SU-DHL-6 (cell line): ENCODE measurements at regions not wholly inside any gene's neighbourhood (a gene's known extent, or its start where the extent isn't known, plus 50 kb on each side); places are given as distances from the start of the nearest gene placed in this dataset.

Experiments
- CTCF ChIP-seq: fragments of 200-600 bp; sonication (generic); IDR thresholded peaks from one replicate; pipeline ENCODE4 v1.5.1; 2017; ENCODE audit warnings: antibody characterized with exemption, mild to moderate bottlenecking, low read length, moderate library complexity; ENCODE audit not compliant: insufficient read depth, poor library complexity, severe bottlenecking
- EZH2phosphoT487 ChIP-seq: fragments of 200-600 bp; sonication (generic), shearing (Covaris generic); conservative IDR thresholded peaks from 2 replicates; pipeline ENCODE4 v1.6.1; 2018; ENCODE audit warnings: mild to moderate bottlenecking, antibody characterized with exemption, low read length, moderate library complexity, mixed read lengths

GRCh38 chr12:114069507-114069906 is 103.4 kb upstream of the RBM19 start:
- no peak for TF ChIP-seq CTCF
- no peak for TF ChIP-seq EZH2phosphoT487
